WTC11 (cell line): ENCODE measurements at regions not wholly inside any gene's neighbourhood (a gene's known extent, or its start where the extent isn't known, plus 50 kb on each side); places are given as distances from the start of the nearest gene placed in this dataset.

Experiments used
- ATAC-seq: fragments of 200-7000 bp; cut with Tn5 transposase; 2 replicates; pipeline ENCODE4 v1.10.0; 2021; ENCODE audit warnings: mild to moderate bottlenecking, moderate library complexity
- CTCF ChIA-PET: fragments of 300-600 bp; sonication (Branson Sonifier 250); formaldehyde crosslinking; loops from one replicate; lab custom pipeline; 2021; ENCODE audit warnings: antibody characterized with exemption; lab: Charles Lee
- POLR2A ChIA-PET: fragments of 350-600 bp; sonication (Branson Sonifier 250); formaldehyde crosslinking; loops from one replicate; lab custom pipeline; 2021; ENCODE audit warnings: antibody characterized with exemption; lab: Charles Lee
- DNase-seq: peaks from one replicate; pipeline ENCODE4 v3.0.0; 2021; ENCODE audit warnings: low spot score
- H3K27ac Mint-ChIP-seq: 2 replicates; pipeline ENCODE4 v1.8.0; 2021; ENCODE audit warnings: mixed read lengths
- H3K27me3 Mint-ChIP-seq: 2 replicates; pipeline ENCODE4 v1.8.0; 2021; ENCODE audit warnings: low read depth, mild to moderate bottlenecking, moderate library complexity, mixed read lengths
- H3K36me3 Mint-ChIP-seq: 2 replicates; pipeline ENCODE4 v1.8.0; 2021; ENCODE audit warnings: mixed read lengths
- H3K4me1 Mint-ChIP-seq: 2 replicates; pipeline ENCODE4 v1.8.0; 2022; ENCODE audit warnings: mixed read lengths
- H3K4me3 Mint-ChIP-seq: 2 replicates; pipeline ENCODE4 v1.8.0; 2021; ENCODE audit warnings: mild to moderate bottlenecking, moderate library complexity, mixed read lengths
- H3K9me3 Mint-ChIP-seq: 2 replicates; pipeline ENCODE4 v1.8.0; 2021; ENCODE audit warnings: mixed read lengths
- AR ChIP-seq: fragments of 250-450 bp; sonication (Bioruptor Pico); IDR thresholded peaks from 2 replicates; pipeline ENCODE4 v1.9.0; 2021; ENCODE audit warnings: mild to moderate bottlenecking
- ATF1 ChIP-seq: sonication (generic); formaldehyde crosslinking; IDR thresholded peaks from 2 replicates; pipeline ENCODE4 v1.8.1; 2023; ENCODE audit warnings: mild to moderate bottlenecking, moderate library complexity, missing genetic modification reagents
- CREB1 ChIP-seq: sonication (generic); formaldehyde crosslinking; IDR thresholded peaks from 2 replicates; pipeline ENCODE4 v1.8.0; 2023; ENCODE audit warnings: mild to moderate bottlenecking, missing genetic modification reagents
- E2F1 ChIP-seq: sonication (generic); formaldehyde crosslinking; IDR thresholded peaks from 2 replicates; pipeline ENCODE4 v1.8.0; 2022; ENCODE audit warnings: mild to moderate bottlenecking, missing genetic modification reagents
- ELF4 ChIP-seq: sonication (generic); formaldehyde crosslinking; IDR thresholded peaks from 2 replicates; pipeline ENCODE4 v1.8.1; 2022; ENCODE audit warnings: low read depth, mild to moderate bottlenecking, moderate library complexity, missing genetic modification reagents
- FOXJ3 ChIP-seq: sonication (generic); formaldehyde crosslinking; IDR thresholded peaks from 2 replicates; pipeline ENCODE4 v1.9.0; 2021; ENCODE audit warnings: missing genetic modification reagents, mild to moderate bottlenecking, borderline replicate concordance
- MYBL2 ChIP-seq: sonication (generic); formaldehyde crosslinking; IDR thresholded peaks from 2 replicates; pipeline ENCODE4 v1.8.1; 2023; ENCODE audit warnings: mild to moderate bottlenecking, moderate library complexity, missing genetic modification reagents
- NFYB ChIP-seq: sonication (generic); formaldehyde crosslinking; conservative IDR thresholded peaks from 2 replicates; pipeline ENCODE4 v1.8.0; 2022; ENCODE audit warnings: low read depth, missing genetic modification reagents
- NR2C2 ChIP-seq: sonication (generic); formaldehyde crosslinking; IDR thresholded peaks from 2 replicates; pipeline ENCODE4 v1.8.0; 2022; ENCODE audit warnings: mild to moderate bottlenecking, missing genetic modification reagents
- RELA ChIP-seq: sonication (generic); formaldehyde crosslinking; IDR thresholded peaks from 2 replicates; pipeline ENCODE4 v1.8.1; 2022; ENCODE audit warnings: missing genetic modification reagents, mild to moderate bottlenecking, borderline replicate concordance
- TCF7 ChIP-seq: sonication (generic); formaldehyde crosslinking; IDR thresholded peaks from 2 replicates; pipeline ENCODE4 v1.8.0; 2022; ENCODE audit warnings: mild to moderate bottlenecking, low read depth, missing genetic modification reagents, moderate library complexity
- ZBTB43 ChIP-seq: sonication (generic); formaldehyde crosslinking; IDR thresholded peaks from 2 replicates; pipeline ENCODE4 v1.8.1; 2023; ENCODE audit warnings: mild to moderate bottlenecking, missing genetic modification reagents
- ZNF219 ChIP-seq: sonication (generic); formaldehyde crosslinking; IDR thresholded peaks from 2 replicates; pipeline ENCODE4 v1.8.0; 2023; ENCODE audit warnings: missing genetic modification reagents, mild to moderate bottlenecking, borderline replicate concordance
- ZNF281 ChIP-seq: sonication (generic); formaldehyde crosslinking; IDR thresholded peaks from 2 replicates; pipeline ENCODE4 v1.8.0; 2023; ENCODE audit warnings: mild to moderate bottlenecking, missing genetic modification reagents
- ZNF396 ChIP-seq: fragments of 250-450 bp; sonication (Bioruptor Pico); IDR thresholded peaks from 2 replicates; pipeline ENCODE4 v1.8.0; 2021; ENCODE audit warnings: mild to moderate bottlenecking, moderate library complexity, borderline replicate concordance
- TF ChIP-seq, protein P1 (sequence below): sonication (generic); formaldehyde crosslinking; IDR thresholded peaks from 2 replicates; pipeline ENCODE4 v1.8.1; 2022; ENCODE audit warnings: low read depth, missing genetic modification reagents, borderline replicate concordance
- TF ChIP-seq, protein P2 (sequence below): sonication (generic); formaldehyde crosslinking; IDR thresholded peaks from 2 replicates; pipeline ENCODE4 v1.8.0; 2023; ENCODE audit warnings: missing genetic modification reagents, mild to moderate bottlenecking, borderline replicate concordance

DNA sequence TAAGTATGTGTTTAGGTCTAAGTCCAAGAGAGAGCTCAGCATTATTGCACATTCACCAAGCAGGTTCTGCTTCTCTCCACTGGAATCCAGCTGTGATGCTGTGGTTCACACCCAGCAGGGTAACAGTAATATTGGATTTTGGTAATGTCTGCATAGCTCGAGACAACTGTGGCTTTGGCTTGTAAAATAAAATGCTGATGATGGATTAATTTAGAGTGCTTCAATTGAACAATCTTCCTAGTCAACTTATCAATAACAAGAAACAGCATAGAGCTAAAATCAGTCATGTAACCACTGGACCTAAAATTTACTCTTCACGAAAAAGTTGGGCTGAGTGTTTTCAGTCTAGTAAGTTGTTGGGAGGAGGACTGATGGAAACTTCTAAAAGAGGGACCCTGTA lies 709.2 kb downstream of the TYW1 start:
- H3K27ac Mint-ChIP-seq = no peak overlapping the region
- H3K4me3 Mint-ChIP-seq = no peak overlapping the region
- DNase-seq = no peak
- H3K9me3 Mint-ChIP-seq = peaks cover 56% of the 10 kb centered on the region
- no peaks in the 10 kb centered on the region for H3K4me1 Mint-ChIP-seq
- ATAC-seq = no peak
- H3K27me3 Mint-ChIP-seq = peaks cover 5% of the 10 kb centered on the region; the same call in 1 of the 2 replicates
- peaks cover 32% of the 10 kb centered on the region for H3K36me3 Mint-ChIP-seq
- no peak for TF ChIP-seq RELA
- no peak for TF ChIP-seq E2F1 (CRISPR knock-in tag)
- no peak for TF ChIP-seq ZNF281 (CRISPR knock-in tag)
- no peak for TF ChIP-seq ZNF396 (CRISPR knock-in tag)
- no peak for TF ChIP-seq TCF7 (CRISPR knock-in tag)
- TF ChIP-seq, protein P1, sequence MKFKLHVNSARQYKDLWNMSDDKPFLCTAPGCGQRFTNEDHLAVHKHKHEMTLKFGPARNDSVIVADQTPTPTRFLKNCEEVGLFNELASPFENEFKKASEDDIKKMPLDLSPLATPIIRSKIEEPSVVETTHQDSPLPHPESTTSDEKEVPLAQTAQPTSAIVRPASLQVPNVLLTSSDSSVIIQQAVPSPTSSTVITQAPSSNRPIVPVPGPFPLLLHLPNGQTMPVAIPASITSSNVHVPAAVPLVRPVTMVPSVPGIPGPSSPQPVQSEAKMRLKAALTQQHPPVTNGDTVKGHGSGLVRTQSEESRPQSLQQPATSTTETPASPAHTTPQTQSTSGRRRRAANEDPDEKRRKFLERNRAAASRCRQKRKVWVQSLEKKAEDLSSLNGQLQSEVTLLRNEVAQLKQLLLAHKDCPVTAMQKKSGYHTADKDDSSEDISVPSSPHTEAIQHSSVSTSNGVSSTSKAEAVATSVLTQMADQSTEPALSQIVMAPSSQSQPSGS = no peak
- no peak for TF ChIP-seq CREB1 (CRISPR knock-in tag)
- no peak for TF ChIP-seq ZNF219 (CRISPR knock-in tag)
- TF ChIP-seq ZBTB43 (CRISPR knock-in tag) = no peak
- TF ChIP-seq MYBL2 (CRISPR knock-in tag) = no peak
- TF ChIP-seq NR2C2 (CRISPR knock-in tag) = no peak
- TF ChIP-seq AR = no peak
- TF ChIP-seq FOXJ3 = no peak
- TF ChIP-seq NFYB (CRISPR knock-in tag) = no peak
- no peak for TF ChIP-seq ATF1 (CRISPR knock-in tag)
- TF ChIP-seq, protein P2, sequence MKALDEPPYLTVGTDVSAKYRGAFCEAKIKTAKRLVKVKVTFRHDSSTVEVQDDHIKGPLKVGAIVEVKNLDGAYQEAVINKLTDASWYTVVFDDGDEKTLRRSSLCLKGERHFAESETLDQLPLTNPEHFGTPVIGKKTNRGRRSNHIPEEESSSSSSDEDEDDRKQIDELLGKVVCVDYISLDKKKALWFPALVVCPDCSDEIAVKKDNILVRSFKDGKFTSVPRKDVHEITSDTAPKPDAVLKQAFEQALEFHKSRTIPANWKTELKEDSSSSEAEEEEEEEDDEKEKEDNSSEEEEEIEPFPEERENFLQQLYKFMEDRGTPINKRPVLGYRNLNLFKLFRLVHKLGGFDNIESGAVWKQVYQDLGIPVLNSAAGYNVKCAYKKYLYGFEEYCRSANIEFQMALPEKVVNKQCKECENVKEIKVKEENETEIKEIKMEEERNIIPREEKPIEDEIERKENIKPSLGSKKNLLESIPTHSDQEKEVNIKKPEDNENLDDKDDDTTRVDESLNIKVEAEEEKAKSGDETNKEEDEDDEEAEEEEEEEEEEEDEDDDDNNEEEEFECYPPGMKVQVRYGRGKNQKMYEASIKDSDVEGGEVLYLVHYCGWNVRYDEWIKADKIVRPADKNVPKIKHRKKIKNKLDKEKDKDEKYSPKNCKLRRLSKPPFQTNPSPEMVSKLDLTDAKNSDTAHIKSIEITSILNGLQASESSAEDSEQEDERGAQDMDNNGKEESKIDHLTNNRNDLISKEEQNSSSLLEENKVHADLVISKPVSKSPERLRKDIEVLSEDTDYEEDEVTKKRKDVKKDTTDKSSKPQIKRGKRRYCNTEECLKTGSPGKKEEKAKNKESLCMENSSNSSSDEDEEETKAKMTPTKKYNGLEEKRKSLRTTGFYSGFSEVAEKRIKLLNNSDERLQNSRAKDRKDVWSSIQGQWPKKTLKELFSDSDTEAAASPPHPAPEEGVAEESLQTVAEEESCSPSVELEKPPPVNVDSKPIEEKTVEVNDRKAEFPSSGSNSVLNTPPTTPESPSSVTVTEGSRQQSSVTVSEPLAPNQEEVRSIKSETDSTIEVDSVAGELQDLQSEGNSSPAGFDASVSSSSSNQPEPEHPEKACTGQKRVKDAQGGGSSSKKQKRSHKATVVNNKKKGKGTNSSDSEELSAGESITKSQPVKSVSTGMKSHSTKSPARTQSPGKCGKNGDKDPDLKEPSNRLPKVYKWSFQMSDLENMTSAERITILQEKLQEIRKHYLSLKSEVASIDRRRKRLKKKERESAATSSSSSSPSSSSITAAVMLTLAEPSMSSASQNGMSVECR (CRISPR knock-in tag) = no peak
- no peak for TF ChIP-seq ELF4 (CRISPR knock-in tag)
- TF ChIP-seq, all 79 proteins: peak for 0
- CTCF ChIA-PET = interaction anchor here (1.5 kb wide), 1 partner anchor 81 kb away, joined by 4 read pairs; no protein-coding TSS in a partner anchor
- POLR2A ChIA-PET = no interaction called here
